ENCODE measurements at regions not wholly inside any gene's neighbourhood (a gene's known extent, or its start where the extent isn't known, plus 50 kb on each side); places are given as distances from the start of the nearest gene placed in this dataset.
"Not testable (repeated sequence)": the region's sequence is repeated elsewhere in the genome, so short reads cannot be mapped to it uniquely, and the experiment has no call there.

DNA sequence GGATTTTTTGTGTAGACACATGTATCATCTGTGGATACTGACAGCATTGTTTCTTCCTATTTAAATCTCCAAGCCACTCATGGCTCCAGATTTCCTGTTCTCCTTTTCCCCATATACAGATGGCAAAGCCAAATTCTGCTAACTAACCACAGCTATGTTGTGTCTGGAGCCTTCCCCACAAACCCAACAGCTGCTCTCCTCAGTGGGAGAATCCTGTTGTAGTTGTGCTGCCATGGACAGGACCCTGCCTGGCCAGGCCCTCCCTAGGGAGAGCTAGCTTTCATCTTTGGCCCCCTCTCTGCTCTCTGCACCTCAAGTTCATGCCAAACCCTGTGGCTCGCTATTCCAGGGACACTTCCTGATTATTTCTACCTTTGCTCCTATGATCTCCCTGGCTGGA is 106.4 kb upstream of the CCDC90B start:
- ATAC-seq (ENCODE audit: insufficient read depth, low FRiP score) (no peak), DNase-seq (no peak)
- H3K27ac ChIP-seq (ENCODE audit: low read depth in 1 of 2, low read length in 1 of 2) = no peak overlapping the region
- H3K27me3 ChIP-seq (ENCODE audit: control insufficient read depth in 3 of 3, insufficient read depth in 3 of 3, low read length in 2 of 3) = no peaks in the 10 kb centered on the region
- H3K4me1 ChIP-seq (ENCODE audit: control insufficient read depth in 5 of 5, insufficient read depth in 5 of 5, low read length in 5 of 5) = peaks cover 0 to 5% (median 0%) of the 10 kb centered on the region in 5 donors
- H3K36me3 ChIP-seq (ENCODE audit: control insufficient read depth in 4 of 4, insufficient read depth in 4 of 4, low read length in 4 of 4) = no peaks in the 10 kb centered on the region
- H3K9ac ChIP-seq (ENCODE audit: insufficient read depth in 1 of 2, low read length in 2 of 2) = no peak overlapping the region
- TF ChIP-seq, protein P1, sequence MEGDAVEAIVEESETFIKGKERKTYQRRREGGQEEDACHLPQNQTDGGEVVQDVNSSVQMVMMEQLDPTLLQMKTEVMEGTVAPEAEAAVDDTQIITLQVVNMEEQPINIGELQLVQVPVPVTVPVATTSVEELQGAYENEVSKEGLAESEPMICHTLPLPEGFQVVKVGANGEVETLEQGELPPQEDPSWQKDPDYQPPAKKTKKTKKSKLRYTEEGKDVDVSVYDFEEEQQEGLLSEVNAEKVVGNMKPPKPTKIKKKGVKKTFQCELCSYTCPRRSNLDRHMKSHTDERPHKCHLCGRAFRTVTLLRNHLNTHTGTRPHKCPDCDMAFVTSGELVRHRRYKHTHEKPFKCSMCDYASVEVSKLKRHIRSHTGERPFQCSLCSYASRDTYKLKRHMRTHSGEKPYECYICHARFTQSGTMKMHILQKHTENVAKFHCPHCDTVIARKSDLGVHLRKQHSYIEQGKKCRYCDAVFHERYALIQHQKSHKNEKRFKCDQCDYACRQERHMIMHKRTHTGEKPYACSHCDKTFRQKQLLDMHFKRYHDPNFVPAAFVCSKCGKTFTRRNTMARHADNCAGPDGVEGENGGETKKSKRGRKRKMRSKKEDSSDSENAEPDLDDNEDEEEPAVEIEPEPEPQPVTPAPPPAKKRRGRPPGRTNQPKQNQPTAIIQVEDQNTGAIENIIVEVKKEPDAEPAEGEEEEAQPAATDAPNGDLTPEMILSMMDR (IDR thresholded peaks at IDR 0.05; ENCODE audit: control extremely low read depth, extremely low read depth) = no peak
- WGBS, 2 donors = 76 to 89% methylated on average over 1 of the region's 1 CpG
- H3K9me3 ChIP-seq (ENCODE audit: control insufficient read depth in 4 of 4, insufficient read depth in 3 of 4, low read length in 3 of 4) = peaks cover 0 to 3% (median under 1%) of the 10 kb centered on the region in 4 donors
- no peak overlapping the region for H3K4me3 ChIP-seq

DNA sequence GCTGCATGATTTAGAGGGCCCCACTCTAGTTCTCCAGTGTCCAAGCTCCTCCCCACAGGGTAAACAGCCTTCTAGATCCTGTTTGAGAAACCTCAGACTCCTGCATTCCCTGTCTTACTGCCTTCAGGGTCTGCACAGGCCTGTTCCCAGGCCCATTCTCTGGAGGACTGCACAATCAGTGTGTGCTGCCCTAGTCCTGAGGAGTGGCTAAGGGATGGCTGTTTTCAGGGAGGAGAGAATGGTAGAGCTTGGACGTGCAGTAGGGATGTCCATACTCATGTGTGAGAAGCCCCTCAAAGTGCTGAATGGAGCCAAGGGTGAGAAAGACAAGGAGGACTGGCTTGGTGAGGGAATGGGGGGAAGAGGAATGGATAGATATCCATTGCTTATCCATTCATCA is 103.8 kb upstream of the CCDC90B start:
- TF ChIP-seq, protein P1 (IDR thresholded peaks at IDR 0.05; ENCODE audit: control extremely low read depth, extremely low read depth) = no peak
- 75 to 86% methylated on average over 1 of the region's 1 CpG for WGBS, 2 donors
- Histone ChIP-seq H3K27me3 (ENCODE audit: control insufficient read depth in 3 of 3, insufficient read depth in 3 of 3, low read length in 2 of 3) (no peaks in the 10 kb centered on the region), H3K4me3 (no peak overlapping the region), H3K9ac (ENCODE audit: insufficient read depth in 1 of 2, low read length in 2 of 2) (no peak overlapping the region), H3K4me1 (ENCODE audit: control insufficient read depth in 5 of 5, insufficient read depth in 5 of 5, low read length in 5 of 5) (peaks cover 0 to 5% (median 0%) of the 10 kb centered on the region in 5 donors), H3K36me3 (ENCODE audit: control insufficient read depth in 4 of 4, insufficient read depth in 4 of 4, low read length in 4 of 4) (no peaks in the 10 kb centered on the region), H3K9me3 (ENCODE audit: control insufficient read depth in 4 of 4, insufficient read depth in 3 of 4, low read length in 3 of 4) (peaks cover 0 to 6% (median 2%) of the 10 kb centered on the region in 4 donors), H3K27ac (ENCODE audit: low read depth in 1 of 2, low read length in 1 of 2) (no peak overlapping the region)
- DNase-seq (no peak), ATAC-seq (ENCODE audit: insufficient read depth, low FRiP score) (no peak)

DNA sequence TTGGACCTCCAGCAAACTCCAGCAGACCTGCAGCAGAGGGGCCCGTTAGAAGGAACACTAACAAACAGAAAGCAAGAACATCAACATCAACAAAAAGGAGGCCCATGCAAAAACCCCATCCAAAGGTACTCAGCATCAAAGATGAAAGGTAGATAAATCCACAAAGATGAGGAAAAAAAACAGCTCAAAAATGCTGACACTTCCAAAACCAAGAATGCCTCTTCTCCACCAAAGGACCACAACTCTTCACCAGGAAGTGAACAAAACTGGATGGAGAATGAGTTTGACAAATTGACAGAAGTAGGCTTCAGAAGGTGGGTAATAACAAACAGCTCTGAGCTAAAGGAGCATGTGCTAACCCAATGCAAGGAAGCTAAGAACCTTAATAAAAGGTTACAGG is 97.7 kb upstream of the CCDC90B start:
- 73 to 100% methylated on average over 1 of the region's 1 CpG for WGBS, 2 donors

DNA sequence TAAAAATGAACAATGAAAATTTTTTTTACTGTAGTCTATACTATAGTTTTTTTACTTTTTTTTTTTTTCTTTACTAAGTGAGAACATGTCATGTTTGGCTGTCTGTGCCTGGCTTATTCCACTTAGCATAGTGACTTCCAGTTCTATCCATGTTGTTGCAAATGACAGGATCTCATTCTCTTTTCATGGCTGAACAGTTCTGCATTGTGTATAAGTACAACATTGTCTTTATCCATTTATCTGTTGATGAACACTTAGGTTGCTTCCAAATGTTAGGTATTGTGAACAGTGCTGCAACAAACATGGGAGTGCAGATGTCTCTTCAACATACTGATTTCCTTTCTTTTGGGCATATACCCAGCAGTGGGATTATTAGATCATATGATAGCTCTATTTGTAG is 88.1 kb upstream of the CCDC90B start:
- H3K4me1 ChIP-seq (ENCODE audit: control insufficient read depth in 5 of 5, insufficient read depth in 5 of 5, low read length in 5 of 5) = no peaks in the 10 kb centered on the region
- no peak overlapping the region for H3K4me3 ChIP-seq
- H3K27ac ChIP-seq (ENCODE audit: low read depth in 1 of 2, low read length in 1 of 2) = no peak overlapping the region
- ATAC-seq (ENCODE audit: insufficient read depth, low FRiP score) (no peak), DNase-seq (no peak)
- H3K27me3 ChIP-seq (ENCODE audit: control insufficient read depth in 3 of 3, insufficient read depth in 3 of 3, low read length in 2 of 3) = no peaks in the 10 kb centered on the region
- peaks cover 0 to 4% (median 0%) of the 10 kb centered on the region in 4 donors for H3K9me3 ChIP-seq (ENCODE audit: control insufficient read depth in 4 of 4, insufficient read depth in 3 of 4, low read length in 3 of 4)
- TF ChIP-seq, protein P1 (IDR thresholded peaks at IDR 0.05; ENCODE audit: control extremely low read depth, extremely low read depth) = no peak
- H3K36me3 ChIP-seq (ENCODE audit: control insufficient read depth in 4 of 4, insufficient read depth in 4 of 4, low read length in 4 of 4) = no peaks in the 10 kb centered on the region
- H3K9ac ChIP-seq (ENCODE audit: insufficient read depth in 1 of 2, low read length in 2 of 2) = no peak overlapping the region

More for the DNA sequence above, 97.7 kb upstream of the CCDC90B start:
- not testable (repeated sequence) for H3K9ac ChIP-seq (ENCODE audit: insufficient read depth in 1 of 2, low read length in 2 of 2); H3K27ac ChIP-seq (ENCODE audit: low read depth in 1 of 2, low read length in 1 of 2); H3K4me1 ChIP-seq (ENCODE audit: control insufficient read depth in 5 of 5, insufficient read depth in 5 of 5, low read length in 5 of 5); H3K36me3 ChIP-seq (ENCODE audit: control insufficient read depth in 4 of 4, insufficient read depth in 4 of 4, low read length in 4 of 4); H3K27me3 ChIP-seq (ENCODE audit: control insufficient read depth in 3 of 3, insufficient read depth in 3 of 3, low read length in 2 of 3); ATAC-seq (ENCODE audit: insufficient read depth, low FRiP score); H3K4me3 ChIP-seq; DNase-seq; H3K9me3 ChIP-seq (ENCODE audit: control insufficient read depth in 4 of 4, insufficient read depth in 3 of 4, low read length in 3 of 4)

All from lung (tissue), 11 donors.